ENCODE measurements at regions not wholly inside any gene's neighbourhood (a gene's known extent, or its start where the extent isn't known, plus 50 kb on each side); places are given as distances from the start of the nearest gene placed in this dataset.

DNA sequence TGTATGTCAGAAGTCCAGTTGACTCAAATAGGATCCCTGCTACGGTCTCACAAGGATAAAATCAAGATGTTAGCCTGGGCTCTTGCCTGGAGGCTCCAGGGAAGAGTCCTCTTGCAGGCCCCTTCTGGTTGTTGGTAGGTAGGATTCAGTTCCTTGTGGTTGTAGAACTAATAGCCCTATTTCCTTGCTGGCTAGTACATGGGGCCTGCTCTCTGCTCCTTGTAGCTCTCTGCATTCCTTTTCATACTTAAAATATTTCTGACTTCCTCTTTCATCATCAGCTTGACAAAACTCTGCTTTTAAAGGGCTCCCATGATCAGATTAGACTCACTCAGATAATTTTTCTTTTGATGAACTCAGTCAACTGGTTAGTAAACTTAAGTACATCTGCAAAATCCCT is 756.7 kb downstream of the GATA3 start:
- no peak overlapping the region for H3K4me3 ChIP-seq (ENCODE audit: low read depth, low read length)
- peak; percentile 0 for DNase-seq (ENCODE audit: low read depth)
- TF ChIP-seq, protein P1, sequence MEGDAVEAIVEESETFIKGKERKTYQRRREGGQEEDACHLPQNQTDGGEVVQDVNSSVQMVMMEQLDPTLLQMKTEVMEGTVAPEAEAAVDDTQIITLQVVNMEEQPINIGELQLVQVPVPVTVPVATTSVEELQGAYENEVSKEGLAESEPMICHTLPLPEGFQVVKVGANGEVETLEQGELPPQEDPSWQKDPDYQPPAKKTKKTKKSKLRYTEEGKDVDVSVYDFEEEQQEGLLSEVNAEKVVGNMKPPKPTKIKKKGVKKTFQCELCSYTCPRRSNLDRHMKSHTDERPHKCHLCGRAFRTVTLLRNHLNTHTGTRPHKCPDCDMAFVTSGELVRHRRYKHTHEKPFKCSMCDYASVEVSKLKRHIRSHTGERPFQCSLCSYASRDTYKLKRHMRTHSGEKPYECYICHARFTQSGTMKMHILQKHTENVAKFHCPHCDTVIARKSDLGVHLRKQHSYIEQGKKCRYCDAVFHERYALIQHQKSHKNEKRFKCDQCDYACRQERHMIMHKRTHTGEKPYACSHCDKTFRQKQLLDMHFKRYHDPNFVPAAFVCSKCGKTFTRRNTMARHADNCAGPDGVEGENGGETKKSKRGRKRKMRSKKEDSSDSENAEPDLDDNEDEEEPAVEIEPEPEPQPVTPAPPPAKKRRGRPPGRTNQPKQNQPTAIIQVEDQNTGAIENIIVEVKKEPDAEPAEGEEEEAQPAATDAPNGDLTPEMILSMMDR (conservative IDR thresholded peaks at IDR 0.05; ENCODE audit: low read depth, low read length): no peak

DNA sequence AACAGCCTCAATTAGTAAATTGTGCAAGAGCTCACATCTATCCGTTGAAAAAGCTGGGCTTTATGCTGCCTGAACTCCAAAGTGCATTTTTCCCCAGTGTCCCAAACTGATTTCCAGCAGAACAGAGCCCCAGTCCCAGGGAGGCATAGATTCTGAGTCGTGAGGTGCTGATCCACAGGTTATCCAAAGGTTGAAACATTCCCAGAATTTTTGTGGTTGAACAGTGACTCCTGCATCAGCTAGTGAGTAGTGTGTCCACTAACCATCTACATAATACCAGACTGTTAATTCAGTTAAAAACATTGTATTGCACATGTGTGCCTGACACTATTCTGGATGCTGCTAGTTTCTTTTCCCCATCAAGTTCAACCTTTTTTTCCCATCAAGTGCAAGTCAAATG is 761.5 kb downstream of the GATA3 start:
- no peak for DNase-seq (ENCODE audit: low read depth)
- H3K4me3 ChIP-seq (ENCODE audit: low read depth, low read length): no peak overlapping the region
- TF ChIP-seq, protein P1 (conservative IDR thresholded peaks at IDR 0.05; ENCODE audit: low read depth, low read length): no peak

DNA sequence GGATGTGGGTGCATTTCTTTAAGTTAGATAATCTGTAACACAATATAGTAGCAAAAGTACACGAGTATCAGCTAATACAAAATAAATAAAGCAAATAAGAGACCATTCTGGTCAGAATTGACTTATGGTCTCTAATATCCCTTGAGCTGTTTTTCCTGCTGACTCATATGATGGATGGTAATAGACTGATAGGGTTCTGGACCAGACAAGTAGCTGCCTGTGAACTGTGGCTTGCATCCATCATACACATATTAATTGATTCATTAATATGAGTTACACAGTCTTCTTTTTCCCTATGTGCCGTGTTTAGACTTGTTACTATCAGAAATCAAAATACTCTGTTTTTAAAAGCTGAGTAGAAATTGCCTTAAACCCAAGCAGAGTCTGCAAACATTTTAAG is 762.8 kb downstream of the GATA3 start:
- DNase-seq (ENCODE audit: low read depth): no peak
- H3K4me3 ChIP-seq (ENCODE audit: low read depth, low read length): no peak overlapping the region
- TF ChIP-seq, protein P1 (conservative IDR thresholded peaks at IDR 0.05; ENCODE audit: low read depth, low read length): no peak

DNA sequence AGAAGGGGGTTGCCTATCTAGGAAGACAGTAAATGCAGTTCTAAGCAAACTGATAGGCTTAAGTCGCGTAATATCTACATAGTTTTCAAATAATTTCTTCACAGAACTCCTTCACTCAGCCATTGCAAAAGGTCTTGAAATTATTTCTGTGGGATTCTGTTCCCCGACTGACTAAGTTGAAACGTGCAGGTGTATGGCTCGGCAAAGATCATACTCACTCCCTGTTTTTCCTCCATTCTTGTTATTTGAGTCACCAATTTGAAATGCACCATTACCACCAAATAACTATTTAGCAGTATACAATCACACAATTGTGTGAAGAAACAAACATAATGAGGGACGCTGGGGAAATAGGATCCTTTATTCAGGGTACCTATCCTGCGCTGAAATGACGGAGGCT is 771.1 kb downstream of the GATA3 start:
- no peak overlapping the region for H3K4me3 ChIP-seq (ENCODE audit: low read depth, low read length)
- no peak for DNase-seq (ENCODE audit: low read depth)
- TF ChIP-seq, protein P1 (conservative IDR thresholded peaks at IDR 0.05; ENCODE audit: low read depth, low read length): no peak

DNA sequence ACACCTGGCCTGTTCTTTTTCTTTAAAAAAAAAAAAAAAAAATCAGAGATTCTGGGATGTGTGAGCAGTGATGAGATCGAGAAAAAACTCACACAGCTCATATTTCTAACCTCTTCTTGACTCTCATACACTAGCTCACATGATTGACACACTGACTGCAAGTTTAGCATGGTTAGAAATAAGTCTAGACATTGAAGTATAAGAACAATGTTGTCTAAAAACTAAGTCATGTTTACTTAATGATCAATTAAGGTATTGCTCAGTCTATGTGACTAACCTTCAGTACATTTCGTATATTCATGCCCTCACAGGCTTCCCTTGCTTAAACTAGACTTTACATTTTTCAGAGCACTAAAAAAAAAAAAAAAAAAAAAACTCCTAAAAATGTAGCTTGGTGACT is 775.1 kb downstream of the GATA3 start:
- TF ChIP-seq, protein P1 (conservative IDR thresholded peaks at IDR 0.05; ENCODE audit: low read depth, low read length): no peak
- DNase-seq (ENCODE audit: low read depth): no peak
- no peak overlapping the region for H3K4me3 ChIP-seq (ENCODE audit: low read depth, low read length)

DNA sequence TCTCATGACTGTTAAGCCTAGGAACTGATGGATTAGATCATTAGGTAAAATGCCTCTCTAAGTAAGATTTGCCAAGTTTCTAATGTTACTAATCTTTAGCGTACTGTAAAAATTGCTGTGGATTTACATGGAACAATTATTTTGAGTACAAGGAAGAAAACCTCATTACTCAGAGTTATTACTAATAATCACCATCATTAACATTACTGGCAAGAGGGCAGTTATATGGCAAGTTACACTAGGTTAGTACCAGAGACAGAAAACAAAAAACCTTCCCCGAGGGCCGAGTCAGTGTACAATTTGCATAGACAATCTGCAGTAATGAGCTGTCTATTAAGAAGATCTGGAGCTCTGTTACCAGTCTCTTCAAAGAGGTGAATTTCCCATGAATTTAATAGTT is 775.6 kb downstream of the GATA3 start:
- TF ChIP-seq, protein P1 (conservative IDR thresholded peaks at IDR 0.05; ENCODE audit: low read depth, low read length): no peak
- no peak overlapping the region for H3K4me3 ChIP-seq (ENCODE audit: low read depth, low read length)
- no peak for DNase-seq (ENCODE audit: low read depth)

DNA sequence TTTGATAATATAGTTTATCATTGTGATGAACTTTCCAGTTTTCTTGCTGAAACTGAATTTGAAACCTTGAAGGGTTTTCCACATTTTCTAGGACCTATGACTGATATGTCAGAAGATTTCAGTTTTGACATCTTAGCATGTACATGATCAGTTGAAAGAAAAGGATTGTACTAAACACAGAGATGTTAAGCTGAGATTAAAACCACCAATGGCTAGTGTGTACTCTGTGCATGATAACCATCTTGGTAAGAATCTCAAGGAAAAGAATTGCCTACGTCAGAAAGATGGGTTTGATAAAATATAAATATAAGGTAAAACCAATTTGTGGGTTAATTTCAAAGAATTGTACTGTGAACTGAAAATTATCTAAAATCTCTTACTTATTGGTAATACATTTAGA is 776.4 kb downstream of the GATA3 start:
- no peak overlapping the region for H3K4me3 ChIP-seq (ENCODE audit: low read depth, low read length)
- DNase-seq (ENCODE audit: low read depth): no peak
- TF ChIP-seq, protein P1 (conservative IDR thresholded peaks at IDR 0.05; ENCODE audit: low read depth, low read length): no peak

Data from choroid plexus epithelial cell (primary cell).